Lung (tissue), 11 donors: ENCODE measurements at regions not wholly inside any gene's neighbourhood (a gene's known extent, or its start where the extent isn't known, plus 50 kb on each side); places are given as distances from the start of the nearest gene placed in this dataset.

Experiments used
- ATAC-seq: fragments of 200-7000 bp; cut with Tn5 transposase; one replicate; pipeline ENCODE4 v1.9.1; 2020; ENCODE audit warnings: moderate number of reproducible peaks; ENCODE audit not compliant: insufficient read depth, low FRiP score
- DNase-seq, 3 donors: peaks; one replicate each; pipeline ENCODE4 v3.0.0-alpha.2; 2013 to 2017
- H3K27ac ChIP-seq, 2 donors: one replicate each; pipeline ENCODE4 v1.5.1; 2013; ENCODE audit warnings: mild to moderate bottlenecking in 2 of 2, moderate library complexity in 2 of 2, control low read depth in 1 of 2, inconsistent platforms in 1 of 2, low read depth in 1 of 2, low read length in 1 of 2
- H3K27me3 ChIP-seq, 3 donors: one replicate each; pipeline ENCODE4 v1.5.1; 2013; ENCODE audit warnings: low read length in 2 of 3; ENCODE audit not compliant: control insufficient read depth in 3 of 3, insufficient read depth in 3 of 3
- H3K36me3 ChIP-seq, 4 donors: one replicate each; pipeline ENCODE4 v1.5.1; 2013; ENCODE audit warnings: low read length in 4 of 4, mild to moderate bottlenecking in 1 of 4, moderate library complexity in 1 of 4; ENCODE audit not compliant: control insufficient read depth in 4 of 4, insufficient read depth in 4 of 4
- H3K4me1 ChIP-seq, 5 donors: one replicate each; pipeline ENCODE4 v1.5.1; 2013; ENCODE audit warnings: low read length in 5 of 5, mild to moderate bottlenecking in 2 of 5, moderate library complexity in 1 of 5; ENCODE audit not compliant: control insufficient read depth in 5 of 5, insufficient read depth in 5 of 5
- H3K4me3 ChIP-seq: one replicate; pipeline ENCODE4 v1.5.1; 2013; ENCODE audit warnings: mild to moderate bottlenecking, control low read depth, moderate library complexity
- H3K9ac ChIP-seq, 2 donors: one replicate each; pipeline ENCODE4 v1.5.1; 2013; ENCODE audit warnings: low read length in 2 of 2, control low read depth in 1 of 2; ENCODE audit not compliant: insufficient read depth in 1 of 2
- H3K9me3 ChIP-seq, 4 donors: one replicate each; pipeline ENCODE4 v1.5.1; 2013; ENCODE audit warnings: low read length in 3 of 4, mild to moderate bottlenecking in 1 of 4, moderate library complexity in 1 of 4; ENCODE audit not compliant: control insufficient read depth in 4 of 4, insufficient read depth in 3 of 4
- CTCF ChIP-seq: IDR thresholded peaks from 2 replicates; pipeline ENCODE4 v1.5.1; 2012; ENCODE audit warnings: mild to moderate bottlenecking; ENCODE audit errors: control extremely low read depth, extremely low read depth
- WGBS, 2 donors: extraction: QIAGEN DNeasy Blood & Tissue Kit; methylation state at CpG; one replicate each; pipeline ENCODE4 v1.1.7; 2013; 5-methylcytosine and 5-hydroxymethylcytosine counted together
- donor health status: control.
- donor health status: control.
- donor health status: Bipolar disorder and iron deficiency.
- donor health status: healthy.
- donor health status: DM: yes; HTN: yes; CAD: no.

GRCh38 chr6:48213076-48213788 lies 102.2 kb upstream of the PTCHD4 start:
- H3K27ac ChIP-seq, result no peak overlapping the region
- TF ChIP-seq CTCF, result no peak
- no peak overlapping the region for H3K9ac ChIP-seq
- H3K9me3 ChIP-seq, result peaks cover 0 to 4% (median 1%) of the 10 kb centered on the region in 4 donors
- no peaks in the 10 kb centered on the region for H3K36me3 ChIP-seq
- H3K4me3 ChIP-seq, result no peak overlapping the region
- ATAC-seq (no peak), DNase-seq (no peak)
- no peaks in the 10 kb centered on the region for H3K4me1 ChIP-seq
- H3K27me3 ChIP-seq, result no peaks in the 10 kb centered on the region
- WGBS, 2 donors, result 87 to 88% methylated on average over 8 of the region's 8 CpGs

- no peak for DNase-seq
- ATAC-seq, result no peak
- Histone ChIP-seq H3K4me3 (no peak overlapping the region), H3K36me3 (no peaks in the 10 kb centered on the region), H3K9me3 (peaks cover 0 to 4% (median 1%) of the 10 kb centered on the region in 4 donors), H3K27ac (no peak overlapping the region), H3K27me3 (no peaks in the 10 kb centered on the region), H3K4me1 (no peaks in the 10 kb centered on the region), H3K9ac (no peak overlapping the region)
- 54 to 68% methylated on average over 3 of the region's 3 CpGs for WGBS, 2 donors
- no peak for TF ChIP-seq CTCF
Observed at GRCh38 chr6:48212501-48212900, 101.5 kb upstream of the PTCHD4 start.

GRCh38 chr6:48206091-48206490 lies 95.1 kb upstream of the PTCHD4 start:
- no peak for TF ChIP-seq CTCF
- peaks cover 0 to 6% (median 2%) of the 10 kb centered on the region in 4 donors for H3K9me3 ChIP-seq

More at GRCh38 chr6:48206091-48206490, 95.1 kb upstream of the PTCHD4 start:
- no peaks in the 10 kb centered on the region for H3K36me3 ChIP-seq
- H3K4me1 ChIP-seq, result no peaks in the 10 kb centered on the region
- ATAC-seq (no peak), DNase-seq (no peak)
- H3K27ac ChIP-seq, result no peak overlapping the region
- 93 to 98% methylated on average over 1 of the region's 1 CpG for WGBS, 2 donors
- H3K9ac ChIP-seq, result no peak overlapping the region
- H3K27me3 ChIP-seq, result no peaks in the 10 kb centered on the region
- no peak overlapping the region for H3K4me3 ChIP-seq
